ENCODE measurements at regions not wholly inside any gene's neighbourhood (a gene's known extent, or its start where the extent isn't known, plus 50 kb on each side); places are given as distances from the start of the nearest gene placed in this dataset.

- no peak for DNase-seq (ENCODE audit: extremely low read depth, low read depth)
- no peak for TF ChIP-seq CTCF (IDR thresholded peaks at IDR 0.05; ENCODE audit: low read depth, low read length, missing control alignments)
- no peak overlapping the region for H3K4me3 ChIP-seq (replicated peaks; ENCODE audit: low read depth, low read length)
These were observed 741.2 kb upstream of the FAM98A start for GRCh38 chr2:34340307-34340706.

GRCh38 chr2:34337735-34338134 lies 738.6 kb upstream of the FAM98A start:
- no peak for TF ChIP-seq CTCF (IDR thresholded peaks at IDR 0.05; ENCODE audit: low read depth, low read length, missing control alignments)
- H3K4me3 ChIP-seq (replicated peaks; ENCODE audit: low read depth, low read length), result no peak overlapping the region
- no peak for DNase-seq (ENCODE audit: extremely low read depth, low read depth)

- no peak overlapping the region for H3K4me3 ChIP-seq (replicated peaks; ENCODE audit: low read depth, low read length)
- no peak for TF ChIP-seq CTCF (IDR thresholded peaks at IDR 0.05; ENCODE audit: low read depth, low read length, missing control alignments)
- DNase-seq (ENCODE audit: extremely low read depth, low read depth), result no peak
These were observed 733.7 kb upstream of the FAM98A start for GRCh38 chr2:34332813-34333212.

- TF ChIP-seq CTCF (IDR thresholded peaks at IDR 0.05; ENCODE audit: low read depth, low read length, missing control alignments), result no peak
- DNase-seq (ENCODE audit: extremely low read depth, low read depth), result no peak
- H3K4me3 ChIP-seq (replicated peaks; ENCODE audit: low read depth, low read length), result no peak overlapping the region
These were observed 721.0 kb upstream of the FAM98A start for GRCh38 chr2:34320056-34320455.

- H3K4me3 ChIP-seq (replicated peaks; ENCODE audit: low read depth, low read length), result no peak overlapping the region
- DNase-seq (ENCODE audit: extremely low read depth, low read depth), result no peak
- TF ChIP-seq CTCF (IDR thresholded peaks at IDR 0.05; ENCODE audit: low read depth, low read length, missing control alignments), result no peak
These were observed 718.7 kb upstream of the FAM98A start for GRCh38 chr2:34317797-34318196.

GRCh38 chr2:34316788-34317187 lies 717.7 kb upstream of the FAM98A start:
- no peak overlapping the region for H3K4me3 ChIP-seq (replicated peaks; ENCODE audit: low read depth, low read length)
- no peak for TF ChIP-seq CTCF (IDR thresholded peaks at IDR 0.05; ENCODE audit: low read depth, low read length, missing control alignments)
- DNase-seq (ENCODE audit: extremely low read depth, low read depth), result no peak

GRCh38 chr2:34311816-34312215 lies 712.7 kb upstream of the FAM98A start:
- no peak for TF ChIP-seq CTCF (IDR thresholded peaks at IDR 0.05; ENCODE audit: low read depth, low read length, missing control alignments)
- no peak overlapping the region for H3K4me3 ChIP-seq (replicated peaks; ENCODE audit: low read depth, low read length)
- DNase-seq (ENCODE audit: extremely low read depth, low read depth), result no peak

Measured in HFF-Myc (cell line).